Stimulated activated memory B cell treated with anti-CD40 and anti-IgM and Interleukin-4, amounts not matched to agents 10 μg/mL and 1 μg/mL and 100 μg/mL, for 72 hours (primary cell): ENCODE measurements at regions not wholly inside any gene's neighbourhood (a gene's known extent, or its start where the extent isn't known, plus 50 kb on each side); places are given as distances from the start of the nearest gene placed in this dataset.

Source experiments
- ATAC-seq: fragments of 150-1000 bp; cut with Tn5 transposase; 2 replicates; pipeline ENCODE4 v1.10.0; 2021
- H3K27ac Mint-ChIP-seq: one replicate; pipeline ENCODE4 v1.8.0; 2022; ENCODE audit warnings: mild to moderate bottlenecking, mixed read lengths
- H3K27me3 Mint-ChIP-seq: one replicate; pipeline ENCODE4 v1.8.0; 2022; ENCODE audit warnings: mixed read lengths
- H3K36me3 Mint-ChIP-seq: one replicate; pipeline ENCODE4 v1.8.0; 2022; ENCODE audit warnings: mixed read lengths
- H3K4me1 Mint-ChIP-seq: one replicate; pipeline ENCODE4 v1.8.0; 2022; ENCODE audit warnings: mixed read lengths
- H3K4me3 Mint-ChIP-seq: one replicate; pipeline ENCODE4 v1.8.0; 2022; ENCODE audit warnings: mild to moderate bottlenecking, moderate library complexity, mixed read lengths
- H3K9me3 Mint-ChIP-seq: one replicate; pipeline ENCODE4 v1.8.0; 2022; ENCODE audit warnings: mixed read lengths

DNA sequence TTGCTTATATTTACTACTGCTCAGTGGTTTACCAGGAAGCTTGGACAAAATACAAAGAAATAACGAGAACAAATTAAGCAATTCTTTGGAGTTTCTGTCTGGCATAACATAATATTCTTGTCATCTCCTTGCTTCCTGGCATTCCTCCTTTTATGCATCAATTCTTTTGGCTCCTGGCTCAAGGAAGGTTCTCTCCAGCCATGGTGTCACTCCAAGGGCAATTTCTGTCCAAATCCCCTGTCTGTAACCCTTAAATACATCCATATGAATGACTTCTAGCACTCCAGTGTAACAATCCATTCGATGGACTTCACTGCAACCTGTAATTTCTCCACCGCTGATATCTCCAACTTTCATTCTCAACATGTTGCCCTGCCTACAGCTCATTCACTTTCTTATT lies 617.7 kb upstream of the ANKRD30A start:
- Mint-ChIP-seq H3K4me1 (no peaks in the 10 kb centered on the region), H3K9me3 (peaks cover 5% of the 10 kb centered on the region), H3K27ac (no peak overlapping the region), H3K4me3 (no peak overlapping the region), H3K27me3 (no peaks in the 10 kb centered on the region), H3K36me3 (no peaks in the 10 kb centered on the region)
- no peak for ATAC-seq

DNA sequence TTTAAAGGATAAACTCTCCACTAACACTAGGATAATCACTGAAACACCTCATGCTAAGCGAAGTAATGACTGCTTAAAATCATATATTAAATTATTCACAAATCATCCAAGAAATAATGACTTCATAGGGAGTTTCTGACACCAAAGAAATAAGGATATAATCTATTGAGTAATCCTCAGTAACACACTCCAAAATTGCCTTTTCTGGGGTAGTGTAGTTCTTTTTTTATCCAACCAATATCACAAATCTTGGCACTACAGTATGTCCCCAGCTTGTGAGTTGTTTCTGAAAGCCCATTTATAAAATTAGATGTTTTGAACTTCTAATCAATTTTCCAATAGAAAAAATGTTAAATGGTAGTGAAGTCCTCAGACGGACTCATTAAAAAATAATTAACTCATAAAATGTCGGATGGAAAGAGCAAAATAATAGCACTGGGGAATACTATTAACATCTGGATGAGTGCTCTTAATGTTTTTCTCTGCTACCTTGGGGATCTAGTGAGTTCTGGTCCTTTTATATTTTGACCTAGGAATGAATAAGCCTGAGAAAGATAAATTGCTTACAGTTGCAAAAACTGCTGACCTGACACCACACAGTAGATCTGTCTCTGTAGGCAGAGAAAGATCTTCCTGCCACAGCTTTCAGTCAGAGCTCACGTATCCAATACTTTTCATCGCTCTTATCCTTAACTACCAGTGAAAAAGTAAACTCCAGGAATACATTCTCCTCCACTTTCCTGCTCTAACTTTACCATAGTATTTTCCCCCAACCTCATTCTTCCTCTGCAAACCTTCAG lies 618.5 kb upstream of the ANKRD30A start:
- Mint-ChIP-seq H3K36me3 (no peaks in the 10 kb centered on the region), H3K4me1 (no peaks in the 10 kb centered on the region), H3K9me3 (peaks cover 5% of the 10 kb centered on the region), H3K27ac (no peak overlapping the region), H3K27me3 (no peaks in the 10 kb centered on the region), H3K4me3 (no peak overlapping the region)
- ATAC-seq: no peak

DNA sequence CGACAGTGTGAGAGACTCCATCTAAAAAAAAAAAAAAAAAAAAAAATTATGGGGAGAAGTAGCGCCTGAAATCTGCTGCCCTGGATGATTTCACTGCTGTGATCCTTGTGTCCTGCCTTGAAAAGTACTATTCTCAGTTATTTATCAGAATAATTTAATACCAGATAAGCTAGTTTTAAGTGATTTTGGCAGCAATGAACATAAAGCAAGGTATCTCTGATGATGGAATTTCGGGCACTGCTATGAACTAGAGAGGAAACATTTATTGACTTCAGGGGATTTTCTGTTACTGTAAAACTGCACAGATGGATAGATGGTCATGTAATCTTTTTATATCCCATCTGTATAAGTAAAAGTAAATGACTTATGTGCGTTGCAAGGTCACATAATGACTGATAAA lies 619.1 kb upstream of the ANKRD30A start:
- no peaks in the 10 kb centered on the region for H3K27me3 Mint-ChIP-seq
- peaks cover 5% of the 10 kb centered on the region for H3K9me3 Mint-ChIP-seq
- H3K4me1 Mint-ChIP-seq: no peaks in the 10 kb centered on the region
- H3K36me3 Mint-ChIP-seq: no peaks in the 10 kb centered on the region
- no peak for ATAC-seq
- no peak overlapping the region for H3K27ac Mint-ChIP-seq
- no peak overlapping the region for H3K4me3 Mint-ChIP-seq

DNA sequence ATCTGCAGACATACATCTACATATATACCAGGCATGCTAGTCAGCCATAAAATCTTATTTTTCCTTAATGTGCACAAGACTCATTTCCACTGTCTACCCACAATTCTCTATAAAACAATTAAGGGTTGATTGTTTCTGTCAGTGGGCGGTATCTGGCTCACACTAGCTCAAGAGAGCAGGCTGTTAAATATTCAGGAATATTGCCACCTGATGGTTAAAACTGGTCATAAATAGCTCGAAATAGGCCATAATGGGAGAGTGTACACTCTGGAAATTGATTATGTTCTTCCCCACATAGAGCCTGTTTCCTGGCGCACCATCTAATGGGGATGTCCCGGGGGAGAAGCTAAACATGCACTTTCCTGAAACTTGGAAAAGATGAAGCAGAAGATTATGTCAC lies 620.6 kb upstream of the ANKRD30A start:
- Mint-ChIP-seq H3K4me1 (no peaks in the 10 kb centered on the region), H3K36me3 (no peaks in the 10 kb centered on the region), H3K9me3 (peaks cover 5% of the 10 kb centered on the region), H3K27ac (no peak overlapping the region), H3K27me3 (no peaks in the 10 kb centered on the region), H3K4me3 (no peak overlapping the region)
- no peak for ATAC-seq

DNA sequence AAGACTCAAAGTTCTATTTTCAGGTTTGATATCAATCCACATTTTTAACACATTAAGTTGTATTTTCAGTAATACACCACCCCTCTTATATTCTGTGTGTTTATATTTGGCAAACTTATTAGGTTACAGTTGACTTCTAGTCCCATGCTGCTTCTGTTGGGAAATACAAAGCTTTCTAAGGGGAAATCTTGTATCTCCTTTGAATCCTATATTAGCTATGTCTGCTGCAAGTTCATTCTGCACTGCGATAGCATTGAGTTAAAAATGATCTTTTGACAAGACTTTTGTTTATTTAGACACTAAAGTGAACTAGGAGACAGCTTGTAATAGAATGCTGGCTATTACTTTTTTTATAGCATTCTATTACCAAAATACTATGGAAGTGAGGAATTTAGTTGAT lies 625.1 kb upstream of the ANKRD30A start:
- Mint-ChIP-seq H3K9me3 (peaks cover 3% of the 10 kb centered on the region), H3K27ac (no peak overlapping the region), H3K27me3 (no peaks in the 10 kb centered on the region), H3K4me1 (no peaks in the 10 kb centered on the region), H3K36me3 (no peaks in the 10 kb centered on the region), H3K4me3 (no peak overlapping the region)
- ATAC-seq: no peak

DNA sequence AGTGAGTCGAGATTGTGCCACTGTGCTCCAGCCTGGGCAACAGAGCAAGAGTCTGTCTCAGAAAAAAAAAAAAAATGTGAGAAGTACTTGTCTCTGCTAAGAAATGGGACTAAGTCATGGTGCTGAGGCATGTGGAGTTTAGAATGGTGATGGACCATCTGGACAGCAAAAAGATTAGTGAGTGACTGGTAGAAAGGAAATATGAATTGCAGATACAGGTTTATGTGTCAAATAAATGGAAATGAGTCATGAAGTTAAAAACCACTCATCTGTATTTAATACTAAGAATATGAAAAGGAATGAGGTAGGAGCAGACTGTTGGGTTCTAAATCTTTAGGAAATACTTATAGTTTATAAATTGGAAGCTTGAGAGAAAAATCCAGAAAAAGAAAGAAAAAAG lies 625.7 kb upstream of the ANKRD30A start:
- Mint-ChIP-seq H3K36me3 (no peaks in the 10 kb centered on the region), H3K27me3 (no peaks in the 10 kb centered on the region), H3K4me1 (no peaks in the 10 kb centered on the region), H3K27ac (no peak overlapping the region), H3K9me3 (peaks cover 3% of the 10 kb centered on the region), H3K4me3 (no peak overlapping the region)
- no peak for ATAC-seq

DNA sequence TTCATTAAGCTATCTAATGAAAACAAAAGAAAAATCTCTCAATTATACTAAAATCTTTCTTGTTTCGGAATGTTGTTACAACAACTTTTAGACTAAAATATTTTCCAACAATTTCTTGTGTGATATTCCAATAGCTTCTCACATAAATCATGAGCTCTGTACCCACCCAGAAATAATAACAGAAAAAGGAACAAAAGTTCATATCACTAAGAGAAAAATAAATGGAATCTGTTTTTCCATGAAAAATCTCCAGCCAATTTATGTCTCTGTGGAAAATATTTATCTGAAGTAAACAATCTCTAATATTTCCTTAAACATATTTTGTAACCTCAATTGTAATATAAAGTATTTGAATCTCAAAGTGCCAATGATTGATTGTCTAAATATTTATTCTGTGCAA lies 628.6 kb upstream of the ANKRD30A start:
- Mint-ChIP-seq H3K27me3 (no peaks in the 10 kb centered on the region), H3K27ac (no peak overlapping the region), H3K4me1 (no peaks in the 10 kb centered on the region), H3K9me3 (no peaks in the 10 kb centered on the region), H3K36me3 (no peaks in the 10 kb centered on the region), H3K4me3 (no peak overlapping the region)
- ATAC-seq: no peak

DNA sequence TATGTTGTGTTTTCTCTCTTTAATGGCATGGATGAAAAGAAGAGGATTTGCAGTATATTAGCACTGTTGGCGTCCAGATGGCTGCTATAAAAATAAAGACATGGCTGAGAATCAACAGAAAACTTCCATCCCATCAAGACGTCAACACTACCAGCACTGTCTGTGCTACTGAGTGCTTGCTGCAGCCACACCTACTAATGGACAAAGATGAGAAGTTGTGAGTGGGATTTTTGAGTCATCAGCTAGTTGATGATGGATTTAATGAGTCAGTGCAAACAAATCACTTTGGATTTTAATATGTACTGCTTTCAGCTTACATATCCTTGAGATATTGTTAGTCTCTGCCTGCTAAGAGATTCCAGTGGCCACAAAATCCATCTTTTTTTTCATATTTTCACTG lies 631.0 kb upstream of the ANKRD30A start:
- Mint-ChIP-seq H3K9me3 (no peaks in the 10 kb centered on the region), H3K4me1 (no peaks in the 10 kb centered on the region), H3K27me3 (no peaks in the 10 kb centered on the region), H3K4me3 (no peak overlapping the region), H3K27ac (no peak overlapping the region), H3K36me3 (no peaks in the 10 kb centered on the region)
- ATAC-seq: no peak

DNA sequence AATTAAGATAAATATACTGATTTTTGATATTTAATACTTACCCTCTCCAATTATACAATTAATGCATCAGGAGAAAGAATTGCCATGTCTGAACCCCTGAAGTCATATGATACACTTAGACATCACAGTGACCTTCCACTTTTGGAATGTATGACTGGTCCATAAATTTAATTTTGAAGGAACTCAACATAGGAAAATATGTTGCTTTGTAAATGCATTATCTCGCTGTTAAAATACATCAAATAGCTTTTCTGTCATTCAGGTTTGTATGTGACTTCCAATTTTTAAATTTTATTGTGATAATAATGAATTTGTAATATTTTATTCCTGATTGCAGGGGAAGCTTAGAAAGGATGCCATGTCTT lies 631.9 kb upstream of the ANKRD30A start:
- Mint-ChIP-seq H3K27ac (no peak overlapping the region), H3K36me3 (no peaks in the 10 kb centered on the region), H3K4me1 (no peaks in the 10 kb centered on the region), H3K4me3 (no peak overlapping the region), H3K9me3 (no peaks in the 10 kb centered on the region), H3K27me3 (no peaks in the 10 kb centered on the region)
- ATAC-seq: no peak

DNA sequence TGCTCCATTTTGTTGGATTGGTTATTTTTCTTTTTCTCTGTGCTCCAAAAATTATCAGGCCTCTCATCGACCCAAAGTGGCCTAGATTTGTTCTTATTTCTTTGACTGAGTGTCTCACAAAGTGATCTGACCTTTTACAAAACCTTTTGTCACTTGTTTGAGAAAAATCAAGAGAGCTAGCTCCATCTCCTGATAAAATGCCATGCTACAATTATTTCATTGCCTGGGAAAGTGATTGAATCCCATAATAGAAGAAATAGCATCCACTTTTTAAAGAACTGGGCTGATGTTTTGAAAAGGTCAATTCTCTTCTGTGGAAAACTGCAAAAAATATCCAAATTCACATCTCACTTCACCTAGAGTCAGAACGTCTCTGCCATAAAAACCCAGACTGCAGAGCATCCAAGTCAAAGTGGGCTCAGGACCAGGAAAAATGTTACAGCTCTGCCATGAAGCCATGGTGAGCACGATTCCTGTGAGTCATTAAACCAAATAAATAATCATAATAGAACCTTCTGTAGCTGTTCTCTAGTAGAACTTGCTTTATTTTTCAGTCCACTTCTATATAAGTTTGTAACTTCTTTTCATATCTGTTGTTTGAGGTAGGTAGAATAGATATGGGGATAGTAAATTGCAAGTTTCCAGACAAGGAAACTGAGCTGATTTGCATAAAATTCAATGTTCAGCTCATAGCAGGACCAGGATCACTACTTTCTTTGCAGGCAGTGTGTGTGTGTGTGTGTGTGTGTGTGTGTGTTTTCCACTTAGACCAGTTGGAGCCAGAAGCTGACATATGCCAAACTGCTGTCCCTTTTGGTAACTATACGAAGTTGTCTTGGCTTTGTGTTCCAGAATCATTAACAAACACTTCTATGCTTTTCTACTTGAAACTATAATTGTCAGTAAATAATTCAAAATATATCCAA lies 632.5 kb upstream of the ANKRD30A start:
- H3K27me3 Mint-ChIP-seq: no peaks in the 10 kb centered on the region
- no peak for ATAC-seq
- no peak overlapping the region for H3K4me3 Mint-ChIP-seq
- no peaks in the 10 kb centered on the region for H3K36me3 Mint-ChIP-seq
- no peaks in the 10 kb centered on the region for H3K9me3 Mint-ChIP-seq
- no peaks in the 10 kb centered on the region for H3K4me1 Mint-ChIP-seq
- H3K27ac Mint-ChIP-seq: no peak overlapping the region

DNA sequence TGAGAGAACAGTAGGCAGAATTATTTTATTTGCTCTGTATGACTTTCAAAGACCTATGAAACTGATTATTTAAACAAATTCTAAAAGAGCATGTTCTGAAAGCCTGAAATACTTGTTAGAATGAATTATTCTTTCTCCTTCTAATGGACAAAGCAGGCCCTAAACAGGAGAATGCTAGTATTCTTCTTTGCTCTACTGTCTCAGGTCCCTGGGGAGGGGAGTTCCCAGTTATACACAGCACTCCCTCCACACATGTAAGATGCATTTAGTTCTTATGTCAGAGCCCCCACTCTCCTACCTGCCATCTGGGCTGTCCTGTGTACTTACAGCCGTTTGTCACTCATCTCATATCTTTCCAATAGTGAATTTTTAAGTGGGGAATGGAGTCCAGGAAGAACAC lies 633.5 kb upstream of the ANKRD30A start:
- no peaks in the 10 kb centered on the region for H3K4me1 Mint-ChIP-seq
- H3K9me3 Mint-ChIP-seq: no peaks in the 10 kb centered on the region
- H3K36me3 Mint-ChIP-seq: no peaks in the 10 kb centered on the region
- no peak overlapping the region for H3K27ac Mint-ChIP-seq
- H3K4me3 Mint-ChIP-seq: no peak overlapping the region
- ATAC-seq: no peak
- H3K27me3 Mint-ChIP-seq: no peaks in the 10 kb centered on the region

DNA sequence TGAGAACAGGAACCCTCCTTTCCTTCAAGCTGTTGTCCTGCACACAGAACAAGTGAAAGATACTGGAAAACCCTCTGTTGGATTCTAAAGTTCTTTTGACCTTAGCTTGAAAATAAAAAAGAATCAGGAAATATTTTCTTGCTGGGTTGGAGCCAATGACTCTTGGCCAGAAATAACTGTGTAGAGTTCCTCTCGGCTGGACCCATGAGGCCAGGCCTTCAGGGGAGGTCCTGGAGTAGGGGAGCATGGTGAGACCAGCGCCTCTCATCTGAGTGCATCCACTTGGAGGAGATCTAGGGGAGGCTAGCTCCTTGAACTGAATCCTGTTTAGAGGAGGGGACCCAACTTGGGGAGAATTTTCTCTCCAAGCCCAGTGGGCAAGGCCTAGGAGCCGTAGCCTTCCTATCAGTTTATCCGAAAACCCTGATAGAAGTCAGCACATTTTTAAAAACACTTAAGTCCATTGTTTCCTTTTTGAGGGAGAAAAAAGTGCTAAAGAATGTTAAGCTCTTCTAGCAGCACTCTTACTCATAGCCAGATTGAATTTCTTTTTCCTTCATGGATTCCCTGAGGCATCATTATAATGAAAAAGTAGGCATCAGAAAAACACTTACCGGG lies 635.7 kb upstream of the ANKRD30A start:
- Mint-ChIP-seq H3K27ac (no peak overlapping the region), H3K27me3 (no peaks in the 10 kb centered on the region)
- no peak for ATAC-seq

DNA sequence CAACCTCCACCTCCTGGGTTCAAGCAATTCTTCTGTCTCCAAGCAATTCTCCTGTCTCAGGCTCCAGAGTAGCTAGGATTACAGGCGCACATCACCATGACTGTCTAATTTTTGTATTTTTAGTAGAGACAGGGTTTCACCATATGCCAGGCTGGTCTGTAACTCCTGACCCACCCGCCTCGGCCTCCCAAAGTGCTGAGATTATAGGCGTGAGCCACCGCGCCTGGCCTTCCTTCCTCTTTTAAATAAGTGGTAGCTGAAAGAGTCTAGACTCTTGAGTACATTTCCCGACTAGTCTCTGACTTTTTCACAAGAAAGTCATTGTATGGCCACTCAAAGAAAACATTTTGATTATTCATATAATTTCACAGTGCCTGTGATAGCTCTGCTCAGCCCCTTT lies 636.2 kb upstream of the ANKRD30A start:
- H3K36me3 Mint-ChIP-seq: no peaks in the 10 kb centered on the region
- H3K4me1 Mint-ChIP-seq: no peaks in the 10 kb centered on the region
- no peaks in the 10 kb centered on the region for H3K9me3 Mint-ChIP-seq
- no peak overlapping the region for H3K27ac Mint-ChIP-seq
- no peak for ATAC-seq
- no peak overlapping the region for H3K4me3 Mint-ChIP-seq
- no peaks in the 10 kb centered on the region for H3K27me3 Mint-ChIP-seq

More for the DNA sequence above, 635.7 kb upstream of the ANKRD30A start:
- no peaks in the 10 kb centered on the region for H3K36me3 Mint-ChIP-seq
- no peak overlapping the region for H3K4me3 Mint-ChIP-seq
- H3K4me1 Mint-ChIP-seq: no peaks in the 10 kb centered on the region
- H3K9me3 Mint-ChIP-seq: no peaks in the 10 kb centered on the region

DNA sequence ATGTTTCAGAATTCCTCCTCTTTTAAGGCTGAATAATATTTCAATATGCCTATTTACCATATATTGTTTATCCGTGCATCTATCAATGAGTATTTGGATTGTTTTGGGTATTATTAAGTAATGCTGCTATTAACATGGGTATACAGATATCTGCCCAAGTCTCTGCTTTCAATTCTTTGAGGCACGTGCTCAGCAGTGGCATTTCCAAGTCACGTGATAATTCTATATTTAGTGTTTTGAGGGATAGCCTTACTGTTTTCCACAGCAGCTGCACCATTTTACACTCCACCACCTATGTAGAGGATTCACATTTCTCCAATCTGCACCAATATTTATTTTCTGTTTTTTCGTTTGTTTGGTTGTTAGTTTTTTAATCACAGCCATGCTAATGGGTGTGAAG lies 636.8 kb upstream of the ANKRD30A start:
- no peaks in the 10 kb centered on the region for H3K27me3 Mint-ChIP-seq
- H3K27ac Mint-ChIP-seq: no peak overlapping the region
- no peaks in the 10 kb centered on the region for H3K9me3 Mint-ChIP-seq
- H3K4me1 Mint-ChIP-seq: no peaks in the 10 kb centered on the region
- H3K36me3 Mint-ChIP-seq: no peaks in the 10 kb centered on the region
- ATAC-seq: no peak
- H3K4me3 Mint-ChIP-seq: no peak overlapping the region

DNA sequence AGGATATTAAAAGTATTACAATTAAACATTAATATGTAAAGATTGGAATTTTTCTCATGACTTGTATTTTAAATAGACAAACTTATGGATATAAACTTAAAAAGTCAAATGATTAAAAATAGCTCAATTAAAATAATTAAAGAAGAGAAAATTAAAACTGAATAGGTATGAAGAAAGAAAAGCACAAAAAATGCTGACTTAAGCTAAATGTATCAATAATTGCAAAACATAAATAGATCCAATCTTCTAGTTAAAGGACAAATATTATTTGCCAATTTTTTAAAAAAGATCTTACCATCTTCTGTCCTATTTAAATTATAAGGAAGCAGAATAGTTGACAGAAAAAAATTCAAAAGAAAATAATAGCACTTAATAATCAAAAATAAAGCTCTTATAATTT lies 646.3 kb upstream of the ANKRD30A start:
- Mint-ChIP-seq H3K36me3 (no peaks in the 10 kb centered on the region), H3K27me3 (no peaks in the 10 kb centered on the region), H3K9me3 (no peaks in the 10 kb centered on the region), H3K4me1 (no peaks in the 10 kb centered on the region), H3K27ac (no peak overlapping the region), H3K4me3 (no peak overlapping the region)
- ATAC-seq: no peak

DNA sequence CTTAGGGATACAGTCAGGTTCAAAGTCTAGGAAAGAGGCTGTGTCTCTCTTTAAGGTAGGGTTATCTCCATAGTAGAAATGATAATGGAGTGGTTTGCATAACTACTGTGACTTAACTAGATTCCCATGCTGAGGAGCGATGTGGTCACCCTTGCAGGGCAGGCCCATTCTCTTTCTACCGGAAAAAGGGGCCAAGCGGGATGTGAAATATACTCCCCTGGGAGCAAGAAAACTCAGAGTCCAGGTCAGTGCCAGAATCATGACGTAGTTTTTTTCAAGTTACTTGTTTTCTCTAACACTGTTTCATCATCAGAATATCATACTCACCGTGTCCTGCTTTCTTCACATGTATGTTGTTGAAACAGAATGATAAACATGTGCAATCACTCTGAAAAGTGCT lies 649.0 kb upstream of the ANKRD30A start:
- Mint-ChIP-seq H3K27me3 (no peaks in the 10 kb centered on the region), H3K4me1 (no peaks in the 10 kb centered on the region), H3K36me3 (no peaks in the 10 kb centered on the region), H3K4me3 (no peak overlapping the region), H3K27ac (no peak overlapping the region), H3K9me3 (no peaks in the 10 kb centered on the region)
- no peak for ATAC-seq
